Kidney epithelial cell (primary cell): ENCODE measurements at regions not wholly inside any gene's neighbourhood (a gene's known extent, or its start where the extent isn't known, plus 50 kb on each side); places are given as distances from the start of the nearest gene placed in this dataset.

Experiments used
- DNase-seq: peaks from one replicate; pipeline ENCODE4 v3.0.0-alpha.2; 2010; ENCODE audit warnings: low read depth
- H3K27me3 ChIP-seq: 2 replicates; pipeline ENCODE4 v1.6.0; 2011; ENCODE audit warnings: low read length; ENCODE audit not compliant: control insufficient read depth, insufficient read depth
- H3K36me3 ChIP-seq: 2 replicates; pipeline ENCODE4 v1.5.1; 2011; ENCODE audit warnings: low read length; ENCODE audit not compliant: control insufficient read depth, insufficient read depth
- H3K4me3 ChIP-seq: 2 replicates; pipeline ENCODE4 v1.5.1; 2011; ENCODE audit warnings: low read depth, mild to moderate bottlenecking, control low read depth, low read length
- CTCF ChIP-seq: IDR thresholded peaks from 2 replicates; pipeline ENCODE4 v1.5.1; 2011; ENCODE audit warnings: mild to moderate bottlenecking, moderate library complexity, low read length, control low read depth, inconsistent platforms; ENCODE audit not compliant: insufficient read depth, poor library complexity, severe bottlenecking

DNA sequence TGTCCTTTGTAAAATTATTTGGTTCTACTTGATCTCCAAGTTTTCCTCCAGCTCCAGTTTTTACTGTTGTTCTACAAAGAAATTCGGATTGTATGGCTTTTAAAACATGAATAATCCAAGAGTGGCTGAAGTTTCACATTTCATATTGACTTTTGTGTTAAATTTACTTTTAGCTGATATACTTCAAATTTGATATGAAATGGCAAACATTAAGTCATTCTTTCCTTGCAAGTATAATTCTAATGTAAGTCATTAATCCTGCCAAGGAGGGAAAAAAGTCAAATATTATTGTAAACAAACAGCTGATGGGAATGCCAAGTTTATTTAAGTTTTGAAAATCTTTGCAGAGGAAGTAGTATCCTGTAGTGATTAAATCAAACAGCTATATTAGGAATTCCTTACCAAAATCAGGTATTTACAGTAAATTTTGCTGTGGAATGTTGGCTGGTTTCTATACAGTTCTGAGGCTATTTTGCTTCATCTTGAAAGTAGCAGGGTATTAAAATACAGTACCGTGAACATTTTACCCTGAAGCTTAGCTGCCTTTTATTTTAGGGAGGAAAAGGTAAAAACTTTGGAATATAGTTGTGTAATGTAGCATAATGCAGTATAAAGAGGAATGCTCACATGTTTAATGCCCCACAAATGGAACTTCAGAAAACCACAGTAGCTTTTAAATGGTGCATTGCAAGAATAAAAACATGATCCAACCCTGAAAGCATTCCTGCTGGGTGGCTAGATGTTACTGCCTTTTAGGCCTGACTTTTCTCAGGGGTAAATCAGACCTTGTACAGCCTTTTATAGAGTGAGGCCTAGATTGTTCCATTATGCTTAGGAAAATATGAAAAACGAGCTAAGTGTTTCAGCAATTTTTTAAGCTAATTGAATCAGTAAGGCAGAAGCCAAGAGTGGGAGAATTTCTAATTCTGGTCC is 62.7 kb upstream of the NT5C1B start:
- H3K27me3 ChIP-seq: no peaks in the 10 kb centered on the region
- no peak for DNase-seq
- H3K36me3 ChIP-seq: no peaks in the 10 kb centered on the region
- no peak for TF ChIP-seq CTCF
- H3K4me3 ChIP-seq: no peak overlapping the region

DNA sequence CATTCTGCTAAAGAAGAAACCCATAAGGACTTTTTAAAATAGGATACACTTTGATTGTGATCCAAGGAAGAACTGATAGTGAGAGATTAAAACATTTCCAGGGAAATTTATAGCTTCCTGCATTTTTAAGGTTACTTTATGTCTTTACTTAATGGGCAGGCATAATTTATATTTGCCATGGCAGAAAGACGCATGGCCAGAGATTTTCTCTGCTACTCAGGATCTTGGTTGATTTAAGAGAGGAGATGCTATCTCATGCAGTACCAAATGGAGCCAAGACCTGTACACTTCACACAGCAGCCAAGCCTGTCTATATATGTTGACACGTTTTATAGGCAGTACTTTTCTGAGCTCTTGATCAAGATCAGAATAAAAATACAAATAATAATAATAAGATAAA is 60.9 kb upstream of the NT5C1B start:
- Histone ChIP-seq H3K4me3 (no peak overlapping the region), H3K27me3 (no peaks in the 10 kb centered on the region), H3K36me3 (no peaks in the 10 kb centered on the region)
- DNase-seq: no peak
- no peak for TF ChIP-seq CTCF

DNA sequence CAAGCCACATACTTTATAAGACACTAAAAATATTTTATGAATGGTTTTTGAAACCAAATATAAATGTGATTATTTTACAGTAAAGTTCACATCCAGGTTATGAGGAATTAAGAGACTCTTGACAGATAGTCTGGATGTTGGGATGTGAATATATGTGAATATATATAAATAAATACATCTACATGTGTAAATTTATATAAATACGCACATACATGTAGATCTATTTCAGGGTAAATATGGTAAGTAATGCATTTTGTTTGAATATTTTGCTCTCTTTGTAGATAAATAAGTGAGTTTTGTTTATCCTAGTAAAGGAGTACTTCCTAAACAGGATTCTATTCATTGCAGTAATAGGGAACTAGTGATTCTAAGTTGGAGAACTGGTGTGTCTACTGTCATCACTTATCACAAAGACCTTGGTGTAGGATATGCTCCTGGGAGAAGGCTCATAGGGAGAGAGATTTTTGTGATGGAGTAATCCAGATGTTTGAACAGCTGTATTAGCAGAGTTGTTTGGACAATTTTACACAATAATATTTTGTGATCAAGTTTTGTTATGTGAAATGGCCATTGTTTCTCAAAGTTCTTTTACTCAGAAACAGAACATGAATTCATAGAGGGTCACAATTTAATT is 60.2 kb upstream of the NT5C1B start:
- Histone ChIP-seq H3K27me3 (no peaks in the 10 kb centered on the region), H3K4me3 (no peak overlapping the region), H3K36me3 (no peaks in the 10 kb centered on the region)
- TF ChIP-seq CTCF: no peak
- DNase-seq: no peak

DNA sequence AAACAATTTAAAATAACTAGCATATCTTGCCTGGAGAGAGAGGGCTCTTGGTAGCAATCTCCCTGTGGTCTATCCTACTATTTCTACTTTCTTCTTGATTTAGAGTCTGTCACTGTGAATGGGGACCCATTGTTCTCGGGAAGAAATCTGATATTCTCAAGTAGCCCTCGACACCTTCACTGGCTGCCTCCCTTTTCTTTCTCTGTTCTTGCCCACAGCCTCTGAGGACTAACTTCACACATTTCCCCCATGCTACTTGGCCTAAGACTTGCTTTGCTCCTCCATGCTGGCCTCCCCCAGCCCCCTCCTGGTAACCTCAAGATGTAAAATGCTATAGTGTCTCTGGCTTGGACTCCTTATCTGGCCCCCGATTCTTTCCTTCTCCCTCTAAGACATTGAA is 58.8 kb upstream of the NT5C1B start:
- no peak for DNase-seq
- Histone ChIP-seq H3K4me3 (no peak overlapping the region), H3K27me3 (no peaks in the 10 kb centered on the region)

GRCh38 chr2:18647731-18648130 is 58.4 kb upstream of the NT5C1B start:
- no peaks in the 10 kb centered on the region for H3K36me3 ChIP-seq
- DNase-seq: no peak
- no peak overlapping the region for H3K4me3 ChIP-seq
- no peak for TF ChIP-seq CTCF
- no peaks in the 10 kb centered on the region for H3K27me3 ChIP-seq

More for the DNA sequence above, 58.8 kb upstream of the NT5C1B start:
- no peak for TF ChIP-seq CTCF
- no peaks in the 10 kb centered on the region for H3K36me3 ChIP-seq
